Keratinocyte (primary cell): ENCODE measurements at regions not wholly inside any gene's neighbourhood (a gene's known extent, or its start where the extent isn't known, plus 50 kb on each side); places are given as distances from the start of the nearest gene placed in this dataset.
"Not testable (repeated sequence)": the region's sequence is repeated elsewhere in the genome, so short reads cannot be mapped to it uniquely, and the experiment has no call there.

Experiments
- DNase-seq: peaks from one replicate; pipeline ENCODE4 v3.0.0-alpha.2; 2011; ENCODE audit warnings: low read depth, missing footprints, low spot score
- FAIRE-seq: peaks from 2 replicates; lab custom pipeline; 2011; peaks lifted over from hg19 to GRCh38; lab: Jason Lieb, UNC
- H2AFZ ChIP-seq: 2 replicates; pipeline ENCODE4 v1.6.0; 2012; ENCODE audit warnings: low read length, control low read depth, inconsistent platforms; ENCODE audit not compliant: control insufficient read depth
- H3K27ac ChIP-seq: 2 replicates; pipeline ENCODE4 v1.5.1; 2011; ENCODE audit warnings: low read length; ENCODE audit not compliant: control insufficient read depth, insufficient read depth
- H3K27me3 ChIP-seq: 3 replicates; pipeline ENCODE4 v1.6.0; 2011; ENCODE audit warnings: low read length; ENCODE audit not compliant: control insufficient read depth, insufficient read depth; ENCODE audit errors: extremely low read depth
- H3K36me3 ChIP-seq, 2 experiments: 2 replicates in 1 of 2; 3 replicates in 1 of 2; pipeline ENCODE4 v1.5.1; 2011; ENCODE audit warnings: low read length in 2 of 2, mild to moderate bottlenecking in 1 of 2; ENCODE audit not compliant: control insufficient read depth in 2 of 2, insufficient read depth in 2 of 2; ENCODE audit errors: extremely low read depth in 1 of 2
- H3K4me1 ChIP-seq: 3 replicates; pipeline ENCODE4 v1.5.1; 2011; ENCODE audit warnings: low read length; ENCODE audit not compliant: control insufficient read depth, insufficient read depth; ENCODE audit errors: extremely low read depth
- H3K4me2 ChIP-seq: 3 replicates; pipeline ENCODE4 v1.6.0; 2011; ENCODE audit warnings: low read depth, low read length; ENCODE audit not compliant: control insufficient read depth, insufficient read depth; ENCODE audit errors: extremely low read depth
- H3K4me3 ChIP-seq, 3 experiments: fragments of 200-600 bp in 1 of 3; sonication (generic) in 1 of 3; 2 replicates in 2 of 3; 3 replicates in 1 of 3; pipeline ENCODE4 v1.5.1; 2011 to 2016; ENCODE audit warnings: low read length in 3 of 3, mild to moderate bottlenecking in 3 of 3, control low read depth in 2 of 3, inconsistent platforms in 1 of 3, low read depth in 1 of 3, mixed read lengths in 1 of 3, mixed run types in 1 of 3, moderate library complexity in 1 of 3; ENCODE audit not compliant: control insufficient read depth in 2 of 3, insufficient read depth in 2 of 3; ENCODE audit errors: extremely low read depth in 1 of 3
- H3K79me2 ChIP-seq: 2 replicates; pipeline ENCODE4 v1.6.0; 2012; ENCODE audit warnings: low read length; ENCODE audit not compliant: control insufficient read depth, insufficient read depth
- H3K9ac ChIP-seq: 3 replicates; pipeline ENCODE4 v1.6.0; 2011; ENCODE audit warnings: low read length; ENCODE audit not compliant: control insufficient read depth, insufficient read depth; ENCODE audit errors: extremely low read depth
- H3K9me1 ChIP-seq: 3 replicates; pipeline ENCODE4 v1.6.0; 2011; ENCODE audit warnings: low read length; ENCODE audit not compliant: control insufficient read depth, insufficient read depth; ENCODE audit errors: extremely low read depth
- H3K9me3 ChIP-seq: 2 replicates; pipeline ENCODE4 v1.5.1; 2012; ENCODE audit warnings: low read depth, low read length; ENCODE audit not compliant: control insufficient read depth
- H4K20me1 ChIP-seq: 3 replicates; pipeline ENCODE4 v1.6.0; 2011; ENCODE audit warnings: low read length; ENCODE audit not compliant: control insufficient read depth, insufficient read depth; ENCODE audit errors: extremely low read depth
- EZH2 ChIP-seq: IDR thresholded peaks from one replicate; pipeline ENCODE4 v1.6.1; 2012; ENCODE audit warnings: inconsistent platforms, mild to moderate bottlenecking, low read length, moderate library complexity
- dilution Hi-C: fragments of 300-500 bp; cut with MboI; formaldehyde crosslinking; loops from one replicate; pipeline ENCODE4 v1.7.0; 2020; ENCODE audit warnings: low sequenced_read_pairs; ENCODE audit not compliant: extremely low pct_ligation_motif_present
- TF ChIP-seq, protein P1 (sequence below), 3 experiments: IDR thresholded peaks in 1 of 3; conservative IDR thresholded peaks in 1 of 3; optimal IDR thresholded peaks in 1 of 3; 2 replicates in 2 of 3; 3 replicates in 1 of 3; pipeline versions ENCODE3 to v1.5.1; 2011; ENCODE audit warnings: low read length in 3 of 3, mild to moderate bottlenecking in 3 of 3, moderate library complexity in 2 of 3, control low read depth in 1 of 3, inconsistent platforms in 1 of 3; ENCODE audit not compliant: insufficient read depth in 2 of 3; ENCODE audit errors: extremely low read depth in 1 of 3

DNA sequence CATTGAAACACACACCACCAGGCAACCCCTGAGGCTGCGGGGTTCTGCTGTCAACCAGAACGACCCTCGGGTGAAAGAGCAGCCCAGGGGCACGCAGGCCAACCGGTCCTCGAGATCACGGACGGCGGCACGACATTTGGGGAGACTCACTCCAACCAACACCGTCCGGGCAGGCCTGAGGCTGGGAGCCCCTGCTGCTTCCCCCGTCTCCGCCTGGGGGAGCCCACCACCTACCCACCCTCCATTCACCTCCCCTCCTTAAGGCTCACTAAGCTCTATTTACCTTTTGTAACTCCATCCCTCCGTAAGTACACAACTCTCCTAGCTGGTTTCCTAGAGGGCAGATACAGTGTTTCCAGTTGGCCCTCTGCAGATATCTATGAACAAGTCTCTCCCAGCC is 971.3 kb upstream of the DEFB115 start:
- DNase-seq (no peak), FAIRE-seq (no peak)
- Histone ChIP-seq H3K4me3 (no peak overlapping the region), H3K27me3 (no peaks in the 10 kb centered on the region), H3K9ac (no peak overlapping the region), H3K4me2 (no peak overlapping the region), H3K9me1 (no peaks in the 10 kb centered on the region), H2AFZ (no peak overlapping the region), H4K20me1 (no peaks in the 10 kb centered on the region), H3K4me1 (no peaks in the 10 kb centered on the region), H3K79me2 (no peaks in the 10 kb centered on the region), H3K9me3 (no peaks in the 10 kb centered on the region), H3K27ac (no peak overlapping the region), H3K36me3 (no peaks in the 10 kb centered on the region)
- no peak for TF ChIP-seq EZH2
- TF ChIP-seq, protein P1, sequence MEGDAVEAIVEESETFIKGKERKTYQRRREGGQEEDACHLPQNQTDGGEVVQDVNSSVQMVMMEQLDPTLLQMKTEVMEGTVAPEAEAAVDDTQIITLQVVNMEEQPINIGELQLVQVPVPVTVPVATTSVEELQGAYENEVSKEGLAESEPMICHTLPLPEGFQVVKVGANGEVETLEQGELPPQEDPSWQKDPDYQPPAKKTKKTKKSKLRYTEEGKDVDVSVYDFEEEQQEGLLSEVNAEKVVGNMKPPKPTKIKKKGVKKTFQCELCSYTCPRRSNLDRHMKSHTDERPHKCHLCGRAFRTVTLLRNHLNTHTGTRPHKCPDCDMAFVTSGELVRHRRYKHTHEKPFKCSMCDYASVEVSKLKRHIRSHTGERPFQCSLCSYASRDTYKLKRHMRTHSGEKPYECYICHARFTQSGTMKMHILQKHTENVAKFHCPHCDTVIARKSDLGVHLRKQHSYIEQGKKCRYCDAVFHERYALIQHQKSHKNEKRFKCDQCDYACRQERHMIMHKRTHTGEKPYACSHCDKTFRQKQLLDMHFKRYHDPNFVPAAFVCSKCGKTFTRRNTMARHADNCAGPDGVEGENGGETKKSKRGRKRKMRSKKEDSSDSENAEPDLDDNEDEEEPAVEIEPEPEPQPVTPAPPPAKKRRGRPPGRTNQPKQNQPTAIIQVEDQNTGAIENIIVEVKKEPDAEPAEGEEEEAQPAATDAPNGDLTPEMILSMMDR (optimal IDR thresholded peaks at IDR 0.05 in 1 of 3, IDR thresholded peaks at IDR 0.05 in 1 of 3, conservative IDR thresholded peaks at IDR 0.05 in 1 of 3; ENCODE audit: extremely low read depth in 1 of 3, insufficient read depth in 2 of 3, low read length in 3 of 3), result no peak
- dilution Hi-C loops, result no loop called here

DNA sequence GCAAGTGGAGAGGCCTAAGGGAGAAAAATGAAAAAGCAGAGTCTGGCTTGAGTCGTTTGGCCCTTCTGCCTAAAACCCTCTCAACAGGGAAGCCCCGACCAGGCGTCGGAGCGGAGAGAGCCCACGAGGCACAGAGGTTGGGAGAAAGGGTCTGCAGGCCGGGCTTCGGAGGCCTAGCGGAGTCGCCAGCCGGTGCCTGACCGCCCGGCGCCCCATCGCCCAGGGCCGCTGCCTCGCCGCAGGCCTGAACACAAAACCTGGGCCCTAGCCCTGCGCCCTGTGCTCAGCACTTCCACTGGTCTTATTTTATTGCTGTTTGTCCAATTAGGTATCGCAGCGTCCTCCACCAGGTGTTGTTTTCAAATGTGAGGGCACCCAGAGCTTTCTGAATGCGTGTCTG is 970.0 kb upstream of the DEFB115 start:
- H3K9me1 ChIP-seq, H3K36me3 ChIP-seq, H3K27ac ChIP-seq, H3K27me3 ChIP-seq, H3K9ac ChIP-seq, dilution Hi-C loops, H3K4me1 ChIP-seq, H3K4me3 ChIP-seq, H2AFZ ChIP-seq, H4K20me1 ChIP-seq, H3K9me3 ChIP-seq, FAIRE-seq, DNase-seq, H3K4me2 ChIP-seq, H3K79me2 ChIP-seq: not testable (repeated sequence)

- no peak for DNase-seq
- Histone ChIP-seq H4K20me1 (no peaks in the 10 kb centered on the region), H3K9me1 (no peaks in the 10 kb centered on the region), H3K4me1 (no peaks in the 10 kb centered on the region), H3K27me3 (no peaks in the 10 kb centered on the region), H3K9ac (no peak overlapping the region), H3K27ac (no peak overlapping the region), H3K4me3 (no peak overlapping the region), H2AFZ (no peak overlapping the region), H3K9me3 (no peaks in the 10 kb centered on the region), H3K4me2 (no peak overlapping the region), H3K36me3 (no peaks in the 10 kb centered on the region), H3K79me2 (no peaks in the 10 kb centered on the region)
- TF ChIP-seq EZH2, result no peak
- TF ChIP-seq, protein P1 (optimal IDR thresholded peaks at IDR 0.05 in 1 of 3, IDR thresholded peaks at IDR 0.05 in 1 of 3, conservative IDR thresholded peaks at IDR 0.05 in 1 of 3; ENCODE audit: extremely low read depth in 1 of 3, insufficient read depth in 2 of 3, low read length in 3 of 3), result no peak
- FAIRE-seq, result no peak
- dilution Hi-C loops, result no loop called here
Measured at GRCh38 chr20:30288346-30288745, 969.1 kb upstream of the DEFB115 start.

- H3K9ac ChIP-seq, DNase-seq, H3K9me1 ChIP-seq, H3K36me3 ChIP-seq, H3K4me2 ChIP-seq, H3K4me3 ChIP-seq, H2AFZ ChIP-seq, H3K79me2 ChIP-seq, FAIRE-seq, H3K4me1 ChIP-seq, H3K27ac ChIP-seq, H3K9me3 ChIP-seq, H3K27me3 ChIP-seq, dilution Hi-C loops, H4K20me1 ChIP-seq: not testable (repeated sequence)
Measured at GRCh38 chr20:30289049-30289448, 968.4 kb upstream of the DEFB115 start.
